CD4-positive, alpha-beta T cell (primary cell): ENCODE measurements at regions not wholly inside any gene's neighbourhood (a gene's known extent, or its start where the extent isn't known, plus 50 kb on each side); places are given as distances from the start of the nearest gene placed in this dataset.
A peak's percentile ranks its signal among the peaks of the same experiment; 100 is the strongest.

ENCODE experiments used
- ATAC-seq: fragments of 200-7000 bp; cut with Tn5 transposase; one replicate; pipeline ENCODE4 v1.10.0; 2022; ENCODE audit warnings: mild to moderate bottlenecking; ENCODE audit not compliant: poor library complexity
- CTCF ChIA-PET: fragments of 350-600 bp; sonication (Branson Sonifier 250); formaldehyde crosslinking; loops from one replicate; lab custom pipeline; 2021; ENCODE audit warnings: antibody characterized with exemption, inconsistent platforms; lab: Charles Lee
- POLR2A ChIA-PET: fragments of 350-600 bp; sonication (Branson Sonifier 250); formaldehyde crosslinking; loops from one replicate; lab custom pipeline; 2021; ENCODE audit warnings: antibody characterized with exemption, inconsistent platforms; lab: Charles Lee
- DNase-seq, 14 experiments: peaks; one replicate each; pipeline ENCODE4 v3.0.0-alpha.2; 2013 to 2020; ENCODE audit warnings: mixed read lengths in 2 of 14
- H3K27ac ChIP-seq, 2 donors: one replicate each; pipeline versions ENCODE4 v1.5.1 to v1.7.0; 2013; ENCODE audit warnings: low read length in 2 of 2, low read depth in 1 of 2, mild to moderate bottlenecking in 1 of 2
- H3K27me3 ChIP-seq, 2 experiments: 1 replicate in 1 of 2; 2 replicates in 1 of 2; pipeline versions ENCODE4 v1.6.1 to v1.7.0; 2013; ENCODE audit warnings: low read length in 2 of 2, control low read depth in 1 of 2, mild to moderate bottlenecking in 1 of 2, moderate library complexity in 1 of 2; ENCODE audit not compliant: insufficient read depth in 2 of 2, control insufficient read depth in 1 of 2
- H3K36me3 ChIP-seq: one replicate; pipeline ENCODE4 v1.6.1; 2013; ENCODE audit warnings: low read length, control low read depth; ENCODE audit not compliant: insufficient read depth
- H3K4me1 ChIP-seq: one replicate; pipeline ENCODE4 v1.6.1; 2013; ENCODE audit warnings: low read length, control low read depth; ENCODE audit not compliant: insufficient read depth
- H3K4me3 ChIP-seq: one replicate; pipeline ENCODE4 v1.5.1; 2013; ENCODE audit warnings: mild to moderate bottlenecking, low read length, moderate library complexity
- H3K9me3 ChIP-seq, 2 experiments: 1 replicate in 1 of 2; 2 replicates in 1 of 2; pipeline versions ENCODE4 v1.6.1 to v1.7.0; 2013; ENCODE audit warnings: low read length in 2 of 2, mild to moderate bottlenecking in 2 of 2, control low read depth in 1 of 2, moderate library complexity in 1 of 2; ENCODE audit not compliant: control insufficient read depth in 1 of 2, insufficient read depth in 1 of 2
- H3K27ac Mint-ChIP-seq: one replicate; pipeline ENCODE4 v1.8.0; 2020; ENCODE audit warnings: mixed read lengths
- H3K27me3 Mint-ChIP-seq: one replicate; pipeline ENCODE4 v1.8.0; 2021; ENCODE audit warnings: mixed read lengths
- H3K36me3 Mint-ChIP-seq: one replicate; pipeline ENCODE4 v1.8.0; 2021; ENCODE audit warnings: low read depth, mixed read lengths
- H3K4me1 Mint-ChIP-seq: one replicate; pipeline ENCODE4 v1.8.0; 2021; ENCODE audit warnings: low read depth, mixed read lengths
- H3K4me3 Mint-ChIP-seq: one replicate; pipeline ENCODE4 v1.8.0; 2020; ENCODE audit warnings: mild to moderate bottlenecking, mixed read lengths
- H3K9me3 Mint-ChIP-seq: one replicate; pipeline ENCODE4 v1.8.0; 2020; ENCODE audit warnings: mixed read lengths
- intact Hi-C, 2 experiments: fragments of 100-400 bp; cut with DNase I in 1 of 2; cut with micrococcal nuclease in 1 of 2; formaldehyde crosslinking; loops; one replicate each; pipeline versions ENCODE4 v1.15.1 to v1.9.0; 2023 to 2025; cut with DNase I, micrococcal nuclease
- TF ChIP-seq, protein P1 (sequence below): fragments of 200-600 bp; IDR thresholded peaks from one replicate; pipeline ENCODE4 v1.8.0; 2022; ENCODE audit warnings: antibody characterized with exemption, mild to moderate bottlenecking

DNA sequence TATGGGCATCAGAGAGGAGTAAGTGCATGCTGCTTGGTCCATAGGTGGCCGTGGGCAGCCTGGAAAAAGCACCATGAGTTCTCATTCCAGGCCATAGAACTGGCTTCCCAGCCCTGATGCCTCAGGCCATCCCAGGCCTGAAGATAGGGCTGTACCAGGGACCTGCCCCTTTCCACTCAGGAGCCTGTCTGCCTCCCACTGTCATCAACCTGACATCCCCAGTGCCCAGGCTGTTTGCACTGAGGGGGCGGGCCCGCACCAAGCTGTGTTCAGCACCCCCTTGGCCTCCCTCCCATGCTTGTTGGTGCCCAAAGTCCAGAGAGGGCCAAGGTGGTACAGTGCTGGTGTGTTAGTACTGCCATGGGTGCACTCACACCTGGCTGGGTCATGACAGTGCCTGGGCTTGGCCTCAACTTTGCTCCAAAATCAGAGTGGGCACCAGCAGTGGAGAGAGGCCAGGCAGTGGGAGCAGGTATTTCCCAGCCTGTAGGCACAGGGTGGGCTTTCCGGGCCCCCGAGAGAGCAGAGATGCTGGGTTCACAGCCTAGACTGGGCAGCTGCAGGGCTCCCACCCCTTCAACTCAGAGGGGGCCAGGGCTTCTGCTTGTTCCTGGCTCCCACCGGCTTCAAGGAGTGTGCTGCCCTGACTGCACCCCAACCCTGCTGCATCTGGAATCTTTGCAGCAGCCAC is 556.1 kb downstream of the SI start:
- Mint-ChIP-seq H3K27ac (no peak overlapping the region), H3K4me1 (no peaks in the 10 kb centered on the region), H3K36me3 (no peaks in the 10 kb centered on the region), H3K4me3 (no peak overlapping the region), H3K27me3 (no peaks in the 10 kb centered on the region), H3K9me3 (peaks cover 7% of the 10 kb centered on the region)
- Histone ChIP-seq H3K4me3 (no peak overlapping the region), H3K27ac (no peak overlapping the region), H3K9me3 (peaks cover 11 to 22% of the 10 kb centered on the region in 2 experiments), H3K36me3 (no peaks in the 10 kb centered on the region), H3K27me3 (no peaks in the 10 kb centered on the region), H3K4me1 (no peaks in the 10 kb centered on the region)
- DNase-seq (no peak), ATAC-seq (no peak)
- TF ChIP-seq, protein P1, sequence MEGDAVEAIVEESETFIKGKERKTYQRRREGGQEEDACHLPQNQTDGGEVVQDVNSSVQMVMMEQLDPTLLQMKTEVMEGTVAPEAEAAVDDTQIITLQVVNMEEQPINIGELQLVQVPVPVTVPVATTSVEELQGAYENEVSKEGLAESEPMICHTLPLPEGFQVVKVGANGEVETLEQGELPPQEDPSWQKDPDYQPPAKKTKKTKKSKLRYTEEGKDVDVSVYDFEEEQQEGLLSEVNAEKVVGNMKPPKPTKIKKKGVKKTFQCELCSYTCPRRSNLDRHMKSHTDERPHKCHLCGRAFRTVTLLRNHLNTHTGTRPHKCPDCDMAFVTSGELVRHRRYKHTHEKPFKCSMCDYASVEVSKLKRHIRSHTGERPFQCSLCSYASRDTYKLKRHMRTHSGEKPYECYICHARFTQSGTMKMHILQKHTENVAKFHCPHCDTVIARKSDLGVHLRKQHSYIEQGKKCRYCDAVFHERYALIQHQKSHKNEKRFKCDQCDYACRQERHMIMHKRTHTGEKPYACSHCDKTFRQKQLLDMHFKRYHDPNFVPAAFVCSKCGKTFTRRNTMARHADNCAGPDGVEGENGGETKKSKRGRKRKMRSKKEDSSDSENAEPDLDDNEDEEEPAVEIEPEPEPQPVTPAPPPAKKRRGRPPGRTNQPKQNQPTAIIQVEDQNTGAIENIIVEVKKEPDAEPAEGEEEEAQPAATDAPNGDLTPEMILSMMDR = no peak
- intact Hi-C loops = no loop called here
- ChIA-PET POLR2A (no interaction called here), CTCF (no interaction called here)

DNA sequence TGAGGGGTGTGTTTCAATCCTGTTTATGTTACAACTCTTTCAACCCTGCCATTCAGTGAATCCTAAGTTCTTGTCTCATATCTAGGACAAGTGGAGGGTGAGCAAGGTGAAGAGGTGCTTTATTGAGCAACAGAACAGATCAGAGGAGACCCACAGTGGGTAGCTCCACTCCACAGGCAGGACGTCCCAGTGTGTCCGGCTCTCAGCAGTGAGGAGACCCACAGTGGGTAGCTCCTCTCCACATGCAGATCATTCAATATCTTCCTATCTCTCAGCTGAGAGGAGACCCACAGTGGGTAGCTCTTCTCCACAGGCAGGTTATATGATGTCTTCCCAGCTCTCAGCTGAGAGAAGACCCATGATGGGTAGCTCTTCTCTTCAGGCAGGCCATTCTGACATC is 556.7 kb downstream of the SI start:
- intact Hi-C loops = no loop called here
- Mint-ChIP-seq H3K27me3 (no peaks in the 10 kb centered on the region), H3K9me3 (peaks cover 7% of the 10 kb centered on the region), H3K27ac (no peak overlapping the region), H3K36me3 (no peaks in the 10 kb centered on the region), H3K4me1 (no peaks in the 10 kb centered on the region), H3K4me3 (no peak overlapping the region)
- Histone ChIP-seq H3K36me3 (no peaks in the 10 kb centered on the region), H3K4me1 (no peaks in the 10 kb centered on the region), H3K27me3 (no peaks in the 10 kb centered on the region), H3K4me3 (no peak overlapping the region), H3K27ac (no peak overlapping the region), H3K9me3 (peaks cover 11 to 22% of the 10 kb centered on the region in 2 experiments)
- ChIA-PET POLR2A (no interaction called here), CTCF (no interaction called here)
- no peak for DNase-seq
- TF ChIP-seq, protein P1 = no peak
- ATAC-seq = no peak

DNA sequence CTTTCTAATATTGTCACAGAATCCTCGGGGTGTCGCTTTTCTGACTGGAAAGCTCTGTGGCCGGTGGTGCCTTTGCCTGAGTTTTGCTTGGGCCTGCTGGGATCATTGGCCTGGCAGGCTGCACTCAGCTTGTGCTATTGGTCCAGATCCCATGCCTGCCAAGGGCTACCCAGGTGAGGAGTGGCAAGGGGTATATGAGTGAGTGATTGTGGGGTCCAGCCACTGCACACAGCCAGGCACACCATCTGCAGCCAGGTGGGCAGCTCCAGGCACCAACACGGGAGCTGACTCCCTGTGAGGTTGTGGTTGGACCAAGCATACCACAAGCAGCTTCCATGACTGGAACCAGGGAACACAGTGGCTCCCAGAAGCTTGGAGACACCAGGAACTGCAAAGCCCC is 557.2 kb downstream of the SI start:
- intact Hi-C loops = no loop called here
- ChIA-PET CTCF (no interaction called here), POLR2A (no interaction called here)
- Mint-ChIP-seq H3K27me3 (no peaks in the 10 kb centered on the region), H3K4me1 (no peaks in the 10 kb centered on the region), H3K27ac (no peak overlapping the region), H3K9me3 (peaks cover 7% of the 10 kb centered on the region), H3K36me3 (no peaks in the 10 kb centered on the region), H3K4me3 (no peak overlapping the region)
- no peaks in the 10 kb centered on the region for H3K4me1 ChIP-seq
- H3K4me3 ChIP-seq = no peak overlapping the region
- H3K27me3 ChIP-seq = no peaks in the 10 kb centered on the region
- TF ChIP-seq, protein P1 = no peak
- H3K36me3 ChIP-seq = no peaks in the 10 kb centered on the region
- H3K9me3 ChIP-seq = peaks cover 11 to 22% of the 10 kb centered on the region in 2 experiments
- ATAC-seq (no peak), DNase-seq (peak in 1 of 14 experiments; percentile 6)
- H3K27ac ChIP-seq = no peak overlapping the region
